Muscle of back (tissue), 3 donors: ENCODE measurements at regions not wholly inside any gene's neighbourhood (a gene's known extent, or its start where the extent isn't known, plus 50 kb on each side); places are given as distances from the start of the nearest gene placed in this dataset.

Experiments used
- DNase-seq, 3 donors: peaks; one replicate each; pipeline versions ENCODE4 v3.0.0 to v3.0.0-alpha.2; 2013

DNA sequence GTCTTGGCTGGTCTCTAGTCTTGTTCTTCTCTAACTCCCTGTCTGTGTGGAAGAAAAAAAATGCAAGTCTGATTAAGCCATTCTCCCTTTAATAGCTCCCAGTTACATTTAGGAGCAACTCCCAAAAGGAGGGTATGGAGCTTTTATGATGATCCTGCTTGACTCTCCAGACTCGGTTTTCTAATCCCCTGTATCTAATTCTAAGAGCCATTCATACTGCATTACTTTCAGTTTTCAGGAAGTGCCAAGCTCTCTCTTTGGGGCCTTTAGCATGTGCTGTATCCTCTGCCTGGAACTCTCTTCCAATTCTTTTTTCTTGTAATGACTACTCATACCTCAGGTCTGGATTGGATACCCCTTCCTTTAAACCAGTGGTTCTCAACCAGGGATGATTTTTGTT, 219.7 kb upstream of the SPRED2 start:
- no peak for DNase-seq

DNA sequence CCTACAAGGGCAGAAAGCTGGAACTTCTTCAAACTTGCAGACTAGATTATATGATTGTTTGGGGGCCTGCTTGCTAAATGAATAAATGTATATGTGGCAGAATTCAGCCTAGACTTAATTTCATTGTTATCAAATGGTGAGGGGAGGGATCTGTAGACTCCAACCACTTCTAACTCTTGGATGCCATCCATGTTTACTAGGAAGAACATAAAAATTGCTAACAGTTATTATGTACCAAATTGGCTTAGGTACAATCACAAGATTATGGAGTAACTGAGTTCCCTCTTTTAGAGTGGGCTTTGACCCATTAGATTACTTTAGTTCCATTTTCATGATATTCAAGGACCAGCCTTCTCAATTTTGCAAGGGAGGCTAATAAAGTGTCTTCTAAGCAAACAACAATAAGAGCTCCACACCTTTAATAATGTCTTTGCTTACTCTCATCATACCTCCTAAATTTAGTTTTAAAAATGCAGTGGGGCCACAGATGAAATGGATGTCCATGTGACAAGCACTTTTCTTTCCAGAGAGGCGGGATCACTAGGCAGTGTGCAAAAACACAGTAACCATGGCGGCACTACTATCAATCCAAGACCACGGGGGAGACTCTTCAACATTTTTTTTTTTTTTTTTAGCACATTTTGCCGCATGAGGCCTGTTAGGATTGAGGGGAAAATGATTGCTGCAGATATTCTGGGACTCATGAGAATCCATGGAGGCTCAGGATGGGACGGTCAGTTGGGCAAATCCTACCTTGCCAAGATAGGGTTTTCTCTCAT, 217.6 kb upstream of the SPRED2 start:
- no peak for DNase-seq

DNA sequence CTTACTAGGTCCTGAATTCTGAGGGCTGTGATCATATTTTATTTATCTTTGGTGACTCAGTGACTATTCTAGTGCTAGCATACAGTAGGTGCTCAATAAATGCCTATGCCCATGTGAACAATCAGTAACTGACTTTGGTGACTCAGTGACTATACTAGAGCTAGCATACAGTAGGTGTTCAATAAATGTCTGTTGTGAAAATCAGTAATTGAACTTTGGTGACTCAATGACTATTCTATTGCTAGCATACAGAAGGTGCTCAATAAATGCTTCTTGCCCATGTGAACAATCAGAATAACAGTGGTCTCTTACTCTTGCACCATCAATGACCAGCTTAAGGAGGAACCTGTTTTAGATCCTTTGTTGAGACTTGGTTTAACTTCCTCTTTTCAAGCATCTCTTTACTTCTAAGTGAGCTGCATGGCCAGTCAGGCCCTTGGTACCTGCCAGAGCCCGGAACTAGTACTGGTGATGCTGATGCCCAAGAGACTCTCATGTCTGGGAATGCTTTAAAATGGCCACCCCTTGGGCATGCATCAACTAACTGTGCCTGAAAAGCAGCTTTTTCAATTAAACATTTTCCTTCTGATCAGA, 214.9 kb upstream of the SPRED2 start:
- no peak for DNase-seq

DNA sequence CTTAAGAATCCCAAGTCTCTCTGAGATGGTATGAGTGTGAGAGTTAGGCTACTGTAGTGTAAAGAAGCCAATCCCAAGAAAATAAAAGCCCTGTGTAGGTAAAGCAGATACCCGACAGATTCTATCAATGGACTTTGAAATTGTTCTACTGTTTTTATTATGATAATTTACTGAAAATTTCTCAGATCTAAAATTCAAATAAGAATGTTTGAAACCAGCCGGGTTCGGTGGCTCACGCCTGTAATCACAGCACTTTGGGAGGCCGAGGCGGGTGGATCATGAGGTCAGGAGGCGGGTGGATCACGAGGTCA, 208.3 kb upstream of the SPRED2 start:
- DNase-seq = no peak

DNA sequence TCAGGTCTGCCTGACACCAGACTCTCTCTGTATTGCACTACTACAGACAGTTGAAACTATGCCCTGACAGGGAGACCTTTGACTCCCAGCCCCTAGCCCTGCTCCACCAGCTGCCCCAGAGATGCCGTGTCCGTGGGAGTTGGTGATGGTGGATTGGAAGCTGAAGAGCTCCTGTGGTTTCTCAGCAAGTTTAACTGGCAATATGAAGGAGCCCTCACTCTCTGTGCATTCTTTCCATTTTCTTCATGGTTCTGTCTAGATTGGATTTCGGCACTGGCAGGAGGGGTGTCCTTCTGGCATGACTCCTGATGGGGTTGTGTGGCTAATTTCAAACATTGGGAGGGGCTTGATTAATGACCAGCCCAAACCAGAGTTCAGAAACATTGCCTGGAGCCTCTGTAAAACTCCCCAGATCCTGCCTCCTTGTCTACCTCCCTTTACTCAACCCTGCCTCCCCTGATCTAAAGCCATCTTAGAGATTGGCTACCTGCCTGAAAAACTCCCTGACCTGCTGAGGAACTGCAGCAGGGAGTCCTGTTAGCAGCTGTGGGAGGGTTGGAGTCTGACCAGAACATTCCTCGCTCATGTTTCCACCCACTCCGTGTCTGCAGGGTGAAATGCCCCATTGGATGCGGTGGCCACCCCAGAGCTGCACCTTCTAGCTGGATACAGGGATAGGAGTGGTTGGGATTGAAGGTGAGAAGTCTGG, 206.9 kb upstream of the SPRED2 start:
- DNase-seq = peak in 1 of 3 donors; percentile 49

DNA sequence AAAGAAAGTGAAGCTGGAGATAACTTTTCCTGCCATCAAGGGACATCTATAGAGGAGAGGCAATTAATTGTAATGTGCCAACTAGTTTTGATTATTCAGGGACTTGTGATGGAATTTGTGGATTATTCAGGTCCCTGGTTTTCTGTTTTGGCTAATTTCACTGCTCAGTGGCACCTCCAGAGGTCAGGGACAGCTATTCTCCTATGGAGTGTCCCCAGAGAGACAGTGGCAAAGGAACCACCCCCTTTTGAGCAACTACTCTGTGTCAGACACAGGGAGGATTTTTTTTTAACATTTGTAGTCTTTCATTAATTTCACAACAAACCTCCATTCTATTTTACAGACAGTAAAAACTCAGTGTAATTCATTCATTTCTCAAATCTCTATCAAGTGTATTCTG, 206.0 kb upstream of the SPRED2 start:
- no peak for DNase-seq

DNA sequence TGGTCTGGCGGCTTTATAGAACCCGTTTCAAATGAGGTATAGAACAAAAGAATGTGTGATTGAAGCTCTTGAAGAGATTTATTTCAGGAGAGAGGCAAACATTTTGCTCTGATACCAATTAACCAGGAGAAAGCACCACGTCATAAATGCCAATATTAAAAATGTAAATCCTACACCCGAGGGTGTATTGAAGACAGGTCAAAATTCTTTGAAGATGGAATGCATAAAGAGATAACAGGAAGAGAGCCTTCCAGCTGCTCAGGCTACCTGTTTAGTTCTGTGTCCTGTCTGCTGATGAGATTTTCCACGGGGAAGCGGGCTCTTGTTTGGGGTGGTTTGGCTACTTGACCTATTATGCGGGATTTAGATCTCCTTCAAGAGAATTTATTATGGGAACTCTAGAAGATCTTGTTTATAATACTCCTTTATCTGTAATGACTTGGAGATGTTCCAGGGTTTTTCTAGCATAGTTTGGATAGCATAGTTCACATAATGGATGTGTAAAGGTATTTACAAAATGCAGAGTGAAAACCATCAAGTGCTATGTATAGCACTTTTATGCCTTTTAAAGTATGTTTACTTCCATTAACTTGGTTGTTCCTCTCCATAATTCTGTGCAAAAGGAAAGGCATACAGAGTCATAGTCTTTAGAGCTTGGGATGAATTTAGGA, 204.5 kb upstream of the SPRED2 start:
- no peak for DNase-seq

DNA sequence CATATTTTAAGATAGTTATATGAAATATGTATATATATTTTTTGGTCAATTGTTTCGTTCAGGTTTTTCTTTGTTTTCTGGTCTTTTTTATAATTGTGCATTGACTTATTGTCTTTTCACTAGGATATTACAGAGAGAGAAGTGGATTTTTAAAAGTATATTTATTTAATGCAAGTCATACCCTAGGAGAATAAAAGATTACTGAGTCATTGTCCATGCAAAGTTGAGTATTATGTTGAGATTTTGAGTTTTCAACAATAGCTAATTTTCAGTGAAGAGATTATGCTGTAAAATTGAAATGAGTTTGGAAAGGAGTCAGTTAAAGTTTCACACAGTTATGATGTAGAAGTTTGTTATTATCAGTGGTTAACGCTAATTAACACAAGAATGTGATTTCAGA, 203.6 kb upstream of the SPRED2 start:
- peak in 1 of 3 donors; percentile 7 for DNase-seq

DNA sequence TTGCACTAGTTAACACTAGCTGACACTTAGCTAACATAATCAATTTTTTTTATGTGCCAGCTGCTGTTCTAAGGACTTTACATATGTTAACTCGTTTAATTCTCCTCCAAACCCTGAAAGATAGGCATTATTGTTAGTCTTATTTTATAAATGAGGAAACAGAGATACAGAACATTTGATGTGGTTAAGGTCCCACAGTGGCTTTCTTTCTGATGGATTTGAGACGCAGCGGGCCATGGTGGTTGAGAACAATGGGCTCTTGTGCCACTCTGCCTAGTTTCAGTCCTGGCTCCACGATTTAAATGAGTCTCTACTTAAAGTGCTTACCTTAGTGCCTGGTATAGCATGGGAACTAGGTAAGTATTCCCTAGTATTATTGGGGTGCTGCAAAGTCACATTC, 201.9 kb upstream of the SPRED2 start:
- DNase-seq = no peak

DNA sequence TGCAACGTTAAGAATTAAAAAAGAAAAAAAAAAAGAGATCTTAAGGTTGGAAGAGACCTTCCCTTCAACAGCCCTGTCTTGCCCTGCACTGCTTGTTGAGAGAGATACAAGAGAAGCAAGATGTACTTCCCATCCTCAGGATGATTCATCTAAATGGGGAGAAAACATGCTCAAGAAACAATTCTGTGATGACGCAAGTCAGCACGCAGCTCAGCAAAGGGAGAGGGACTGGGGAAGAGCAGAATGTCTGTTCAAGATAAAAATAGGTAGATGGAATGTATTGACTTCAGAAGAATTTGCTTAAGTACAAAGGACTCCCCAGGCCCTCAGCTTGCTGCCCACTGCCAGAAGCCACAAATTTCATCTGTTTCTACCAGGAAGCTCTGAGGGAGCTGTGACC, 198.2 kb upstream of the SPRED2 start:
- DNase-seq = peak in 1 of 3 donors; percentile 54

DNA sequence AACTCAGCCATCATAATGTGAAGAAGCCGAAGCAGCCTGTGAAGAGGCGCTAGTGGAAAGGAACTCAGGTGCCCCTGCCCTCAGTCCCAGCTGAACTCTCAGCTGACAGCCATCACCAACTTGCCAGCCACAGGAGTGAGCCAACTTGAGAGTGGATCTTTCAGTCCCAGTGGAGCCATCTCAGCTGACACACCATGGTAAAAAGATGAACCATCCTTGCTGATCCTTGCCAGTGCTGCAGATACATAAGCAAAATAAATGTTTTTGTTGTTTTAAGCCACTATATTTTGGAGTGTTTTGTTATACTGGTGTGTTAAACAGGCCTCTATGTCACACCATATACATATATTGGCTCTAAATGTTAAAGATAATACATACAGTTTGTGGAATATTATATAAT, 195.8 kb upstream of the SPRED2 start:
- DNase-seq = no peak

DNA sequence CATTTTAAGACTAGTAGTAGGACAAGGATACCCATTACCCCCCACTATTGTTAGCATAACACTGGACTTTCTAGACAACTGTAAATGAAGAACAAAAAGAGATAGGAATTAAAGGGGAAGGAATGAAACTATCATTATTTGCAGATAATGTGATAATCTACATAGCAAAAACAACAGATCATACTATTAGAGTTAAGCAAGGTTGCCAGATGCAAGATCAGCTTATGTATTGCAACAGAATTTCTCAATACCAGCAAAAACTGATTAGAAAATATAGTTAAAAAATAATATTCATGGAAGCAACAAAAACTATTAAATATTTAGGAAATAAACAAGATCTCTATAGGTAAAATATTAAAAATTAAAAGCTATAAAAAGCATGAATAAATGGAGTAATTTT, 194.4 kb upstream of the SPRED2 start:
- no peak for DNase-seq

DNA sequence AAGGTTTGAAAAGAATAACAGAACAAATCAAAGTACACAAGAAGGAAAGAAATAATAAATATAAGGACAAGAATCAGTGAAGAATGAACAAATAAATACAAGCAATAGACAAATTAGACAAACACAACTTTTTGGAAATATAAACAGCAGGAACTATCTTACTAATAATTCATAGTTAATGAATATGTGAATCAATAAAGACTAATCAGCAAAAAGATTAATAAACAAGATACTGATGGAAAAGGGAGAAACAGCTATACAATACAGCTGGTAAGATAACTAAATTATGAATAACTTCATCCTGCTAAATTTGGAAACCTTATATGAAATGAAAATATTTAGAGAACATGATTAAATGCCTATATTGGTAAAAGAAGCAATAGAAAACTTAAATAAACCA, 193.6 kb upstream of the SPRED2 start:
- no peak for DNase-seq

DNA sequence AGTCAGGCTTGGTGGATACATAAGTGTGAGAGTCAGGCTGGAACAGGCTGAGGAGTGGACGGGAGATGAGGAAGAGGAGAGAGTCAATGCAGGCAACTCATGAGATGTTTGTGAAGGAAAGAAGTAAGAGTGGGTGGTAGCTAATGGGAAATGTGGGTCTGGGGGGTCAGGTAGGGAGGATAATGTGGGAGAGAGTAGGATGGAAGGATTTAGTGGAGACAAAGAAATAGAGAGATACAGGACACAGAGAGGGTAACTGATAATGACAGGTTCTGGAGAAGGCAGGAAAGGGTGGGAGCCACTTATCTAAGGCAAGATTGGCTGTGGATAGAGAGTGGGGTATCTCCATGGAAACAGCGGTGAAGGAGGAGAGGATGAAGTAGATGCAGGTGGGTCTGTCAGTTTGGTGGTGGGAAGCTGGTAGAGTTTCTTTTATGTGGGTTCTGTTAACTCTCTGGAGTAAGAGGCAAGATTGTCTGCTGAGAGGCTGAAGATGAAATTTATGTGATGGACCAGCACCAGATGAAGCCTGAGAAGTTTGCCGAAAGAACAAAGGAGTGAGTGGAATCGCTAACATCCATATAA, 190.6 kb upstream of the SPRED2 start:
- no peak for DNase-seq

DNA sequence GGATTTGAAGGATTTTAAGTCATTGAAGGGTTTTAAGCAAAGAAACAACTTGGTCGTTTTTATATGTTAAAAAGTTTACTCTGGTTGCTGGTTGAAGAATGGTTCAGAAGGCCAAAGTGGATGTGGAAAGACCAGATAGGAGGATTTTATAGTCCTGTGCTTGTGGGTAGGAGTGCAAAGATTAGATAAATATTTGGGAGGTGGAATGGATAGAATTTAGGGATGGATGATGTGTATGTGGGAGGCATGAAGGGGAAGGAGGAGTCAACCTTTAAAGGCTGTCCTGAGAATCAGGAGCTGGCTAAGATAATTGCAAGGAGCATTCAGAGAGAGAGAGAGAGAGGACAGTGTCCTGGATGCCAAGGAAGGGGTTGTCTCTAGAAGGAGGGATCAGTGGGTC, 190.1 kb upstream of the SPRED2 start:
- DNase-seq = no peak

DNA sequence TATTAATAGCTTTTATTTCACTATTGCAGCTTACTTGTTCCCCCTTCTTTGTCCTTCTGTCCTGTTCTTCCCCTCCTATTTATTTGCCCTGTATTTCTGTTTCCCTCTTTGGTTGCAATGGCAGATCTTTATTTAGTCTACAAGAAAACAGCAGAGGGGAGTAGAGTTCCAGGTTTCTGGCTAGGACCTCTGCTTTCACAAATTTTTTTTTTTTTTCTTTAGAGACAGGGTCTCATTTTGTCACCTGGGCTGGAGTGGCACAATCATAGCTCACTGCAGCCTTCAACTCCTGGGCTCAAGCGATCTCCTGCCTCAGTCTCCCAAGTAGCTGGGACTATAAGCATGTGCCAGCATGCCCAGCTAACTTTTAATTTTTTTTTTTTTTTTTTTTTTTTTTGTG, 188.1 kb upstream of the SPRED2 start:
- peak in 1 of 3 donors; percentile 54 for DNase-seq

DNA sequence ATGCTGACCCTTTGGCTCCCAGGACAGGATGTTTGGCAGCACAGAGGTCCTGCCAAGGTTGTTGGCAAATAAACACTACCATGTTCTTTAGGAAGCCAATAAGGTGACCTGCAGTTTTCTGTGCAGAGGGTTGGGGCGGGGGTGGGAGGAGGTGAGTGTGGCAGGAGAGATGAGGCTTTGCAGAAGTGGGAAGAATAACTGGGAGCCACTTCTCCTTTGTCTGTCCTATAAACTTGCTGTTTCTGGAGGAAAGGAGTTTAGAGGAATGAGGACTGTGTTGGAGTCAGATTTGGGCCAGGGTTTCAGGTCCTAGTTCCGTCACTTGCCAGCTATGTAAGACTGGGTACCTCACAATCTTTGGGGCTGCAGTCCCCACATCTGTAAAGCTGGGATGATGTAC, 187.6 kb upstream of the SPRED2 start:
- no peak for DNase-seq

DNA sequence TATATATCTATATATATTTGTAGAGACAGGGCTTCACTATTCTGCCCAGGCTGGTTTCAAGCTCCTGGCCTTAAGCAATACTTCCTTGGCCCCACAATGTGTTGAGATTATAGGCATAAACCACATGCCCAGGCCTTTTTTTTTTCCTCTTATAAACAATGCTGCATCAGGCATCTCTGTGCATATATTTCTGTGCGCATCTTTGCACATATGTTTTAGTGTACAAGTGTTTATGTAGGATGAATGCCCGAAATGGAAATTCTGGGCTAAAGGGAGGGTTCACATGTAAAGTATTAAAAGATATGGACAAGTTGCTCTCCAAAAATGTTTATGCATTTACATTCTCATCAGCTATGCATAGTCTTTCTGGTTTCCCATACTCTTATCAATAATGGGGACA, 183.2 kb upstream of the SPRED2 start:
- peak in 1 of 3 donors; percentile 15 for DNase-seq

DNA sequence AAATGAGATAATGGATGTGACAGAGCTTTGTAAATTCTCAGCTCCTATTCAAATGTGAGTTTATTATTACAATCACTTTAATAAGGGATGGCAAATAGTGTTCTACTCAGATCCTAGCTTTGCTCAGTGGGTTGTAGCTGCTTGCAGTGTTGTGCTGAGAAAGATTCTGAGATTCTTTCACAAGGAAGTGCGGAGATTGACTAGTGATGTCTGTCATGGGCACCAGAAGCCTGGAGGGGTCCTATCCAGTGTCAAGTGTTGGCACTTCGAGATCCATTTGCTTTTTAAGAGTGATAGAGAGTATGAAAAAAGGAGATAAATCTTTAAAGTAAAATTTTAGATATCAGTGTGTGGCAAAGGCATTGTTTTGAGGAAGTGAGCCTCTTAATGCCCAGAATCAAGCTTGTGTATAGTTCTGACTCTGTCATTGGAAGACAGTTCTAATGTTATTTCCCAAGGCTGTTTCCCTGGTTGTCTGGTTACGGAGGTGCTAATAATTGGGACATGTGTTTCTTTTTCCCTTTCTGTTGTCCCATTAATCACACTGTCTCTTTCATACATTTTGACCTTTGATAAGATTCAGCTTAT, 181.7 kb upstream of the SPRED2 start:
- DNase-seq = no peak

DNA sequence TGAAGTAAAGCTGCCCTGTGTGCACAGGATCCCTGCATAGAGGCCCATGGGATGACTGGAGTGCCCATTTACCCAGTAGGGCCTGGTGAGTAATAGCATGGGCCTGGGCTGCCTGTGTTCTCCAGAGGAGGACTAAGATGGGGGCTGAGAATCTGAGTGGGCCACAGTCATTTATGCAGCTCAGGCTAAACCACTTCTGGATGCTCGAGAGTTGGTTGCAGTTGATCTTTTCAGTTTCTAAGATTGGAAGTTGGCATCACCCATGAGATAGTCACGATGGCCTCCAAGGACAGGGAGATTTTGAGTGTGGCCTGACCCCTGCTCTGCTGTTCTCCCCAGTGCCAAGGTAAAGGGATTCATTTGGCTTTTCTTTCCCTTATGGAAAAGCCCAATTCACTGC, 179.1 kb upstream of the SPRED2 start:
- peak in 1 of 3 donors; percentile 26 for DNase-seq

DNA sequence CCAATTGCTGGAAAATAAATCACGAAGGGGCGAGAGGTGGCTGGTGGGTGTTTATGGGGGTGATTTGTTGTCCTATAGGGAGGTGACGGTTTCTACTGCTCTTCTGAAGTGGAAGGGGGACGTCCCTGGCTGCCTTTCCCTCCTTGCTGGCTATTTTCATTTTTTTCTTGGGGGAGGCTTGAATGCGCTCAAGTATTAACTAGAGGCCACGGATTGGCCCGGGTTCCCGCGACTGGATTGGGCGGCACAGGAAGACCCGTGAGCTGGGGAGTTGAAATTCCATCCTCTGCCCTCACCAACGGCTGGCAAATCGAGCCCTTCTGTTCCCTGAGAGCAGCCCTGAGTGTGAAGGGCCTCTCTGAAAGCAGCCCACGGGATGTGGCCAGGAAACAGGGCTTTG, 176.5 kb upstream of the SPRED2 start:
- peak in 1 of 3 donors; percentile 55 for DNase-seq

DNA sequence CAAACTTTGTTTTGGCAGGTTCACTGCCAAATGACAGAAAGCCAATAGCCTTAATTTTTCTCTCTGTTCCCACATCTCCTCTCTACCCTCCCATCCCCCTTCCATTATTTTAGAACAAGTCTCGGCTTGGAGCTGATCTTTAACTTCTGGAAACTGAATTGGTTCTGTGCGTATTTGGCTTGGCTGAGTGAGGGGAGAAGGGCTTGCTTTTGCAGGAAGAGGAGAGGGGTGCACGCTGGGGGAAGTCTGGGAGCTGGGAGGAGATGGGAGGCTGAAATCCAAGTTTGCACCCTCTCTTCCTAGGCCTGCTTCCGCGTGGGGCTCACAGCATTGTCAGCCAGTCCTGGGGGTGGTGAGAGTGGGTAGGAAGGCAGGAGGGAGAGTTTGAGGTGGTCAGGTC, 176.1 kb upstream of the SPRED2 start:
- DNase-seq = peak in 2 of 3 donors; percentile 44 to 84
